Choroid plexus epithelial cell (primary cell): ENCODE measurements at regions not wholly inside any gene's neighbourhood (a gene's known extent, or its start where the extent isn't known, plus 50 kb on each side); places are given as distances from the start of the nearest gene placed in this dataset.

ENCODE experiments used
- DNase-seq: peaks from one replicate; pipeline ENCODE4 v3.0.0-alpha.2; 2010; ENCODE audit warnings: low read depth
- H3K4me3 ChIP-seq: 2 replicates; pipeline ENCODE4 v1.5.1; 2011; ENCODE audit warnings: low read depth, mild to moderate bottlenecking, control low read depth, low read length, moderate library complexity
- CTCF ChIP-seq: conservative IDR thresholded peaks from 2 replicates; pipeline ENCODE4 v1.5.1; 2011; ENCODE audit warnings: low read depth, mild to moderate bottlenecking, control low read depth, inconsistent platforms, low read length, moderate library complexity

- no peak for TF ChIP-seq CTCF
- H3K4me3 ChIP-seq = no peak overlapping the region
- DNase-seq = no peak
These were observed 60.8 kb upstream of the CTLA4 start for GRCh38 chr2:203806761-203807160.

GRCh38 chr2:203808046-203808750, 59.4 kb upstream of the CTLA4 start:
- no peak for TF ChIP-seq CTCF
- no peak overlapping the region for H3K4me3 ChIP-seq
- DNase-seq = peak; percentile 93

- no peak for TF ChIP-seq CTCF
- DNase-seq = peak; percentile 69
These were observed 58.5 kb upstream of the CTLA4 start for GRCh38 chr2:203809084-203809521.

GRCh38 chr2:203809991-203810510, 57.5 kb upstream of the CTLA4 start:
- no peak for DNase-seq
- no peak overlapping the region for H3K4me3 ChIP-seq
- TF ChIP-seq CTCF = no peak

More at GRCh38 chr2:203809084-203809521, 58.5 kb upstream of the CTLA4 start:
- H3K4me3 ChIP-seq = no peak overlapping the region

- peak; percentile 91 for DNase-seq
- no peak overlapping the region for H3K4me3 ChIP-seq
- TF ChIP-seq CTCF = peak; percentile 12
These were observed 55.9 kb upstream of the CTLA4 start for GRCh38 chr2:203811491-203812221.

- no peak for DNase-seq
- no peak for TF ChIP-seq CTCF
- H3K4me3 ChIP-seq = no peak overlapping the region
These were observed 55.0 kb upstream of the CTLA4 start for GRCh38 chr2:203812294-203813221.
